RPMI8226 (cell line): ENCODE measurements at regions not wholly inside any gene's neighbourhood (a gene's known extent, or its start where the extent isn't known, plus 50 kb on each side); places are given as distances from the start of the nearest gene placed in this dataset.
"Not testable (repeated sequence)": the region's sequence is repeated elsewhere in the genome, so short reads cannot be mapped to it uniquely, and the experiment has no call there.

Experiments
- DNase-seq: peaks from one replicate; pipeline ENCODE4 v3.0.0-alpha.2; 2015

DNA sequence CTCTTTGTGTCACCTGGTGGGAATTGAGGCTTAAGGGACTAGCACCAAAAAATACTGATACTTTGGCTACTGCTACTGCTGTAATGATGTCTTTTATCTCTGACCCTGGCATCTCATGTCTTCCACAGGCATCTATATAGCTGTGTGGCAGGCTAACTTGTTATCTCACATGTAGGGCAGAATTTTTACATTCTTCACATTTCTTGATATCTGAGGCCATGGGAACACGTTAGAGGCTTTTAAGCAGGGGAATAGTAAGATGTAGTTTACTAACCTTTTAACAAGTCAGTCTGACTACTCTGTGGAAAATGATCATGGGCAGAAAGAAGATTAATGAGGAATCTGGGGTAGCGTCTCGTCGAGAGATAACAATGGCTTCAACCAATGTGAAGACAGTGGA lies 498.4 kb downstream of the PCNX1 start:
- no peak for DNase-seq

DNA sequence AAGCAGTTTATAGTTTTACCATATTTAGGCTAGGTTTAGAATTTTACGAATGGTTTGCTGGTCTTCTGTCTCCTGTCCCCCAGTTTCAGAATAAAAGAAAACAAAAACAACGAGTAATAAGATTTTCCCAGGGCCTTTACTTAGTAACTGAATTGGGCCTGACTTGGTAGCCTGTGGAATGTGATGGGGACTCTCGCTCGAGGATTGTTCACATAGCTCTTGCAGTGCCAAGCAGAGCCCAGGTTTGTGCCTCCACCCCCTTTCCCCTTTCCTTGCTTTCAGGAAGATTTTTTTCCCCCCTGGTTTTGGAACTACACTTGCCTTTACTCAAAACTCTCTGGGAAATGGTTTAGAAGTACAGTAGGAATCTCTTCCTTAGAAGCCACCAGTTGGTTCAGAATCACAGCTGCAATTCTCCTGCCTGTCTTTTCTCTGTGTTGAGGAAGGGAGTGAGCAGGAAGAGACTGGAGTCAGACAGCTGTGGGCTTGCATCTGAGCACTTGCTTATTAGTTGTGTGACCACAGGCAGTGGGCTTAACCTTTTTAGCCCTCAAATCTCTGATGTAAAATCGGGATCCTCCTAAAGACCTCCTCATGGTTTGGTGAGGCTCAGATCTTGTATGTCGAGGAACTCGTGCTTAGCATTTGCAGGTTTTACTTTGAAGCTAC lies 501.2 kb downstream of the PCNX1 start:
- no peak for DNase-seq

DNA sequence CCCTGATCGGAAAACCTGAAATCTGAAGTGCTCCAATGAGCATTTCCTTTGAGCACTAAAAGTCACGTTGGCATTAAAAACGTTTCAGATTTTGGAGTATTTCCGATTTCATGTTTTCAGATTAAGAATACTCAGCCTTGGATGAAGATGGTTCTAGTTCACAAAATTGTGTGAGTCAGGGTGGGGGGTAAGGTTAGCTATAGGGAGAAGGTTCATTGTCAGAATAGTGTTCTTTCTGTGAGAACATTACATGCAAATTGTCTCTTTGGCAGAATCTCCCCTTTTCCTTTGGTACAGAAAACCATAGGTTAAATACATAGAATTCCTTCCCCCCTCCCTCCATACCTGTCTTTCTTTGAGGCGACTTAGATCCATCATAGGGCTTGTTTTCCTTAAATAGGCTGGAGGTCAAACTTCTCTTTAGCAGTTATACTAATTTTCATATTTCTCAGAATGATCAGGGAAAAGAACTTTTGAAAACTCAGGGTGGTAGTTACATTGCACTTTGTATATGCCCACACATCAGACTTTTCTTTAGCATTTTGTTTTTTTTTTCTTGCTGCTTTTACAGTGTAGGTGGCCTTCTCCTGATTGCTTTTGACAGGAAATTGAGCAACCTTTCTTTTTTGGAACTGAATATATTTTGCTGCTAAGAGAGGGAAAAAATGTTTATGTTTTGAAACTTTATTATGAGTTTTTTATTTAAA lies 503.5 kb downstream of the PCNX1 start:
- DNase-seq: no peak

DNA sequence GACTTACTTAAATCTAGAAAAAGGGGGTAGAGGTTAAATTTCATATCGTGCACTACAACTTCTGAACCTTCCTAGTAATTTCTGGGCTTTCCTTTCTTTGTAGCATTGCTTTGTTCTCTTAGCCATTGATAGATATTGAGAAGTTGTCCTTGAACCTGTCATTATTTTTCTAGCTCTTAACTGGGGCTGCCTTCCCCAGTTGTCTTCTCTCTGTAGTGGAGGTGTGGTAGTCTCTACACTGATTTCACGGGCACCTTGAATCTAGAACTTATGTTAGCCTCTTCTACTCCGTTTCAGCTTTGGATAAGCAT lies 504.0 kb downstream of the PCNX1 start:
- no peak for DNase-seq

DNA sequence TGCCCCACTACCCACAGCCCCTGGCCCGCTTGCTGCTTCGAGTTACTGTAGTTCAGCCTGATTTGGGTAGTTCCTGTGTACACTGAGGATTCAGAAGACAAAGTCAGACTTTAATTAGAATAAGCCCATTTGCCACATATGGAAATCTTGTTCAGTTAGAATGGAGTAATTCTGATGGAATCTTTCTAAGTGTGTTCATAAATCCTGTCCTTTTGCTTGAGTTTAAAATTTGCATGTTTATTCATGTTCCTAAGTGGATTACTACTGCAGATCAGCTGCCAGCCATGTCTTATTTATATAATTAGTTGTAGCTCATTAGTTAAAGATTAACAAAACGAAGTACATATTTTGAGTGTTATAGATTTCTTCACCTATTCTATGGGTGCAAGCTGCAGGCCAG lies 504.5 kb downstream of the PCNX1 start:
- DNase-seq: no peak

DNA sequence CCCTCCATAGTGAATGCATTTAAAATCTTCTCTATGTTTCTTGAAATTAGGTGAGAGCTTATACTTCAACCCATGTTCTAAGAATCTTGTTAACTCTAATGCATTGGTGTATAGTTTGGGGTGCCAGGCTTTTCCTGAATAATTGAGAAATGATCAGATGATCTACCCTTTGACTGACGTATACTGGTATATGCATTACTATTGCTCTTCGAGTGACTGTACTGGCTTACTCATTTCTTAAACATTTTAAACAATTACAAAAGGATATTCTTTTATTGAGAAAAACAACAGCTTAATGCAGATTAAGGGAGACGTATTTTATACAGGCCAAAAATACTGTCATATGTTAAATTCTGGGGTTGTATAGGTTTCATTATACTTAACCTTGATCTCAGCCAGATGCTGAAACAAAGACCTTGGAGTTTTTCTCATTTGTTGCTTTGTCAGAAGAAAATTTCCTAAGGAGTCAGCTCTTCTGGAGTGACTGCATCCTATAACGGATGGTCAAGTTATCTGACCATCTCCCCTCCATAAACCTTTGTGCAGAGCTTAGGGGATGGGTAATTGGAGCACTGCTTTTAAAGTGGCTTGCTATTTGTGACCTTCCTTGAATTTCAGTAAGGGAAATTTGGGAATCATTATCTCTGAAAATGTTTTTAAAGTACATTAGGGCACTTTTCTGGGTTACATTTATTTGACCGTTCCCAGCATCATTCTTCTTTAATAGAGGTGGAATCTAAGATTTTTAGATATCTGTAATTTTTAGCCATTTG lies 507.6 kb downstream of the PCNX1 start:
- no peak for DNase-seq

DNA sequence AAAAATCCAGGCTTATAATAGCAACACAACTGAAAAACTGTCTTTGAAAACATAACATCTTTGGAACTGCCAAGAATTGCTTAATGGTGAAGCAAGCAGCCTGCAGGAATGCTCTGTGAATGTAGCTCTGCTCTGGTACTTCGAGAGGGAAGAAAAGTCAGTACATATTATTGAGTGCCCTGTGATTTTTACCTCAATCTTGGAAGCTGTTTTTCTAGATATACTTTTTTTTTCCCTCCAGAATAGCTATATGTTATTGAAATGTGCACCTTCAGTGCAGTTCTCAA lies 508.1 kb downstream of the PCNX1 start:
- DNase-seq: no peak

DNA sequence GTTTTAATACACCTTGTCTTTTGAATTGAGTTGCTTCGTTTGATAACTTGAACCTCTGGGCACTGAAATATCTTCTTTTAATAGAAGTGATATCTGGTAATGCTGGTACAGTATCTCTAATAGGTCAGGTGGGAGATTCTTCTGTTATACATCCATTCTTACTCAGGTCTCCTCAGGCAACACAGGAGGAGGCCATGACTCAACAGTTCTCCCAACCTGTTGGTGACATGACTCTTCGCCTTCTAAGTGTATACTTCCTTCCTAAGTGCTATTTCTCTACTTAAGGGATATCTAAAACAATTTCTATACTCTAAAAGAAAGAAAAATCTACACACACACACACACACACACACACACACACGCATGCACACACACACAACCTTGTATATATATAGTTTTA lies 509.1 kb downstream of the PCNX1 start:
- no peak for DNase-seq

DNA sequence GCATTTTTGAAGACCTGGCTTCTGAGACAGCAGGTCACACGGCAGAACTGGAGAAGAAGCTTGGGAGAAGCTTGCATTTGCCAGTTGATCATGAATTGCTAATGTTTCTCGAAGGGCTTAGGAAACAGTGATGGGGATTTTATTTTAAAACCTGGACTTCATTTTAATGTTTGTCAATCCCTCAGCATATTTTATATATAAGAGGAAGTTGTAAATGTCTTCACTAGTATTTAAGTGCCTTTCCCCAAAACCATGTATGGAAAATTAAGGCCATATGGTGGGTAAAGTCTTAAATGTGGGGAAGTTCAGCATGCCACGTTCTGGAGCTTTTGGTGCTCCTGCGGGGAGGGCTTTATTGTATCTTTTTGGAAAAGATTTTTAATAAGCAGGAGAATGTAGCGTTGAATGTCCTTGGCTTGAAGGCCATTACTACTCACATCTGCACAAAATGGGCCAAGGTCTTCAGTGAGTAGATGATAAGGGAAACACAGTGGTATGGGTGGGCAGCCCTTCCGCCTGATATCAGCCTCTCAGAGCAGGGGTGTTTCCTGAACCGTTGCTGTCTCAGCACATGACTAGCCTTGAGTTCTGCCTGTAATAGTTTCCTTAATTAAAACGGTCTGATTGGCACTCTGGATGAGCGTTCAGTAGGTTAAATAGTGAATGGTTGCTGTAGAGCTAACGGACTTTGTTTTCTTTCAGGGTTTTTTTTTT lies 511.4 kb downstream of the PCNX1 start:
- DNase-seq: no peak

DNA sequence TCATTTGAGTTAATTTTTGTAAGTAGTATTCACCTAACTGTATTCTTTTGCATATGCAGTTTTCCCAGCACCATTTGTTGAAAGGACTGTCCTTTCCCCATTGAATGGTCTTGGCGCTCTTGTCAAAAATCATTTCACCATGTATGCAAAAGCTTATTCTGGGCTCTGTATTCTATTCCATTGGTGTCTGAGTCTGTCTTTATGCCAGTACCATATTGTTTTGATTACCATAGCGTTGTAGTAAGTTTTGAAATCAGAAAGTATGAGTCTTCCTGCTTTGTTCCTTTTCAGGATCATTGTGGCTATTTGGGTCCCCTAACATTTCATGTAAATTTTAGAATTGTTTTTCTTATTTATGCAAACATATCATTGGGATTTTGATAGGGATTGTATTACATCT lies 508.7 kb upstream of the RGS6 start:
- DNase-seq: no peak

DNA sequence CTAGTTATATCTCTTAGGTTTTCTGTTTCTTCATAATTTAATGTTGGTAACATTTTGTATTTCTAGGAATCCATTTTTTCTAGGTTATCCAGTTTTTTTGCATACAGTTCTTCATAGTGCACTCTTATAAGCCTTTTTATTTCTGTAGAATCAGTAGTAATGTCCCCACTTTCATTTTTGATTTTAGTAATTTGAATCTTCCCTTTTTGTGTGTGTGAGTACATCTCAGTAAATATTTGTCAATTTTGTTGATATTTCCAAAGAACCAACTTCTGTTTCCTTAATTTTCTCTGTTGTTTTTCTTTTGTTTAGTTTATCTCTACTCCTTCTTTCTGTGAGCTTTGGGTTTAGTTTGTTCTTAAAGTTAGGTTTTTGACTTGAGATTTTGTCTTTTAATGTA lies 507.3 kb upstream of the RGS6 start:
- DNase-seq: no peak

DNA sequence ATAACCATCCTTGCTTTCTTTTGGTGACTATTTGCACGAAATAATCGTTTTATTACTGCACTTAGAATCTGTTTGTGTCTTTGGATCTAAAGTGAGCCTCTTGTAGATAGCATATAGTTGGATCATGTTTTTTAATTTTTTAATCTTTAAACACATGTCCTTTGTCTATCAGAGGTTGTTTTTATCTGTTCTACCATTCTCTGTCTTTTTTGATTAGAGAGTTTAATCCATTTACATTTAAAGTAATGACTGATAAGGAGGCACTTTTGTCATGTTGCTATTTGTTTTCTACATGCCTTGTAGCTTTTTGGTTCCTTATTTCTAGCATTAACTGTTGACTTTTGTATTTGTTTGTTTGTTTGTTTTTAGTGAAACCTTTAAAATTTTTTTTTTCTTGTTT lies 506.2 kb upstream of the RGS6 start:
- DNase-seq: no peak

DNA sequence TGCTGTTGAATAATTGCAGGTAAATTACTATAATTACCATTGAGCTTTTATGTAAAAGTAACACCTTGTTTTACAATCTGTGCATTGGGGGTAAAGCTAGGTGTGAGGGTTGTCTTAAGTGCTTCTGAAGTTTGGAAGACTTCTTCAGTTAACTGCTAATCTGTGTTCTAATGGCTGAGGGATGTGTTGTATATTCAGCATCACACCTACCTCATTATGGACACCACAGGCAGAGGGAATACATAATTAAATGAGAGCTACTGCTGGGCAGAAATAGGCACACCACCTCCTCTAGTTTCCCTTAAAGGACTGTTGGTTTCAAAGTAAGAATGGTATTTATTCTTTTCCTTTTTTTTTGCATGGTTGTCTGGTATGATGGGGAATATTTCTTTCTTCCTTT lies 502.3 kb upstream of the RGS6 start:
- no peak for DNase-seq

DNA sequence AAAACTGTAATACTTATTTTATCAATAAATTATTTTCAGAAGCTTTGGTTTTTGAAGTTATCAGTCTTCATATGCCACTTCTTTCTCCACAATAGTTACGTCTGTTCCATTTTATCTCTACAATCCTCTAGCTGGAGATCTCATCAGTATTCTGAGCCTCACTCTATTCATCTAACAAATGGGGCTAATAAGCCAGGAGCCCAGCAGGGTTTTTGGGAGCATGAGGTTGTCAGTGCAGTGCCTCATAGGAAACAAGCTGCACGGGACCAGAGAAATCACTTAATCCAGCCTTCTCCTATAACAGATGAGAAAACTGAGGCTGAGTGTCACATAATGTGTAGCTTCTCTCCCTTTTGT lies 501.9 kb upstream of the RGS6 start:
- DNase-seq: no peak

DNA sequence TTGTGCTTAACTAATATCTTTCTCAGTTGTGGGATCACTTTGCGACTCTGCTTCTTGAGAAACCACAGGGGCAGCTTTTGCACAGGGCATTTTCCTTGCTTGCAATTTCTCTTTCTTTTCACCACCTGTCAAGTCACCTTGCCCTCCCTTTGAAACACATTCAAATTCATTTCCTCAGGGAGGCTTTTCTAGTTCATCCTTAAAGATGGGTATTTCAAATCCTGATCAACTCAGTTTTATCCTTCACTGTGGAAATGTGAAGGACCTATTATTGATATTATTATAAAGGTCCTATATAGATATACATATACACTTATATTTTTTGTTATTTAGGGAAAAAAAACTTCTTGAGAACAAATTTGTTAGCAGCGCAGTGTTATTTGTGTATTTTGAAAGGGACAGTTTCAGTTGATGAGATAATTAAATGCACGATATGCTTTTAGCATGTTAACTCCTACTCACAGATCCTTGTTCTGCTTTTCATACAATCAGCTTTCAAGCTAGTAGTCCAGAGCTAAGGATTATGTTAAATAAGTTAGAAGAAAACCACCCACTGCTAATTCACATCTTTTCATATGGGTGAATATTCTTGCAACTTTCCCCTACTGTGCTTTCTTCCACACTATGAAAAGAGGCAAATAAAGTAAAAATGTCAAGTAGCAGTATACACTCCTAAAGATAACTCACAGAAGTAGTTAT lies 501.4 kb upstream of the RGS6 start:
- DNase-seq: no peak

DNA sequence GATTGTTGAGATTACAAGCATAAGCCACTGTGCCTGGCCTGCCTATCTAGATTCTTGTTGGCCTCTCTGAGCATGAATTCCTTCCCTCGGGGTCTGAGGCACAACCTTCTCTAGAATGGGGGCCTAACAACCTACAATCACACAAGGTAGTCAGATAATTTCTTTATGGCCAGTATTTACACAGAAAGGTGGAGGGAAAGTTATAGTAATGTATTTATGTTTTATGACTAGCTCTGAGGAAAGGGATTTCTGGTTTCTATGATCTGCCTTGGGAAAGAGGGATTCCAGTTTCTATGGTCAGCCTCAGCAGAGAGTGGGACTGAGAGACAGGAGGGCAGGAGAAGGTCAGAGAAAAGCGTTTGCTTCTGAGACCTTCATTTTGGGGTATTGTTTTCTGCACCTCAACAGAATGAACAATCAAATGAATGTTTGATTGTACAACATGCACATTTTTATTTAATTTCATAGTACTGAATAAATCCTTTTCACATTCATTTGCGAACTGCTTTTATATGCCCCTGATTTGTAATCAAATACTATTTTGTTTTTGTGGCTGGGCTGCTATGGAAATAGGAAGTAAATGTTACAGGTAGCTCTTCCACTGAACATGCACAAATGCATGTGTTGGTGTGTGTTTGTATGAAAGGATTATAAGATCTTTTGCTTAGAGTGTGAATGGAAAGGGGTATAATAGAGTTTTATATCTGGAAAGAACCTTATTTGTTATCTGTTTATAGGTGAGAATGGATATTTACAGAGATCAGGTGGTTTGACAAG lies 499.7 kb upstream of the RGS6 start:
- DNase-seq: no peak

DNA sequence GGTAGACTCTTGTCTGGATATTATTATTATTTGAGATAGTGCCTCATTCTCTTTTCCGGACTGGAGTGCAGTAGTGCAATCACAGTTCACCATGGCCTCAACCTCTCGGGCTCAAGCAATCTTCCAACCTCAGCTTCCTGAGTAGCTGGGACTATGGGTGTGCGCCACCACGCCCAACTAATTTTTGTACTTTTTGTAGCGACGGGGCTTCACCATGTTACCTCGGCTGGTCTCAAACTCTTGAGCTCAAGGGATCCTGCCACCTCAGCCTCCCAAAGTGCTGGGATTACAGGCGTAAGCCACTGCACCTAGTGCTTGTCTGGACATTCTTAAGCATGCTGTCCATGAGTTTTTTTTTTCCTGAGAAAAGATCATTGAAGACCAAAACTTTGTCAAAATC lies 498.9 kb upstream of the RGS6 start:
- DNase-seq: no peak

DNA sequence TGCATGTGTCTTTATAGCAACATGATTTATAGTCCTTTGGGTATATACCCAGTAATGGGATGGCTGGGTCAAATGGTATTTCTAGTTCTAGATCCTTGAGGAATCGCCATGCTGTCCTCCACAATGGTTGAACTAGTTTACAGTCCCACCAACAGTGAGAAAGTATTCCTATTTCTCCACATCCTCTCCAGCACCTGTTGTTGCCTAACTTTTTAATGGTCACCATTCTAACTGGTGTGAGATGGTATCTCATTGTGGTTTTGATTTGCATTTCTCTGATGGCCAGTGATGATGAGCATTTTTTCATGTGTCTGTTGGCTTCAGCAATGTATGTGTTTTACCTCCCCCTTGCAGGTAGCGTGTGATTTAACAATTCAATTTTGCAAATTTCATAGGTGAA lies 496.6 kb upstream of the RGS6 start:
- not testable (repeated sequence) for DNase-seq

DNA sequence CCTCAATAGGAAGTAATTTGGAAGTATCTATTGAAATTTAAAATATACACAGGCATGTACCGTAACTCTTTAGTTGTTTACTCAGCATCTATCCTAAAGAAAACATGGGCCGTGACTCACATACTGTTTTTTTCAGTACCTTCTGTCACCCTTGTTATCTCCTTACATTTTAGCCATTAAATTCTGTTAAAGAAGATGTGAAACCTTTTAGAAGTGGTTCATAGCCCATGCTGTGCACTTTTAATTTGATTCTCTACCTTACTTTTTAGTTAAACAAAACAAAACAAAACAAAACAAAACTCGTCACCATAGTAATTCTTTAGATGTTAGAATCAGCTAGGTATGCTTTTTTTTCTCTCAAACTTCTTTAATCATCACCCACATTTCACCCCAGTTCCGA lies 494.4 kb upstream of the RGS6 start:
- no peak for DNase-seq

DNA sequence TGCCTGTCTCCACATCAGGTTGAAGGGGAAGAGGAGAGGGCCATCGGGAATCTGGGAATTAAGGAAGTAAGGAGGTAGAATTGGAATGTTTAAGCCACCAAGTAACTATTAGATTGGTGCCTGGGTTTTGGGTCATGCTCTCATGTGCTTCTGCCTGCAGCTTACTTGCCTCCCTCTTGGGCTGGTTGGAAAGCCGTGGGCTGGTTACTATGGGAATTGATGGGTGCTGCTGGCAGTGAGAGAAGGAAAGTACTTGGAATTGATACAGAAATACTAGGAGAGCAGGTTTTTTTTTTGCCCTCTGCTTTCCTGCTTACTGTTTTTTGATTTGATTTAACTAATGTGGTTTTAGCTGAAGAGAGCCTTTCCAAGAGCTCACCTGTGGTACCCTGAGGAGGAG lies 493.5 kb upstream of the RGS6 start:
- DNase-seq: no peak

DNA sequence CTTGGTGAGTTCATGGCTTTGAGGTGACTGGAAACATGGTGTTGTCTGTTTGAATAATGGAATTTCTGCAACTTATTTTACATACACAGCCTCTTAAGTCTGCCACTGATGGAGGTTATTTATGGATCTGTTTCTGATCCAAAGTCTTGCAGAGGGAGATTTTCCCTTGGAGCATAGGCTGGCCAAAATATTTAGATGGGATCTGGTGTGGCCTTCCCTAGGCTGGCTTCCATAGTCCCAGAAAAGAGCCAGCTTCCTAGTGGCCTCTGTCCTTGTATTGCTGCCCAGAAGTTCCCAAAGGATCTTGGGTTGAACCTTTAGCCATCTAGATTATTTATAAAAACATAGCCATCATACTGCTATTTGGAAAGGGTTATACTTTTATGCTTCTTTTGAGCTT lies 491.1 kb upstream of the RGS6 start:
- DNase-seq: no peak

DNA sequence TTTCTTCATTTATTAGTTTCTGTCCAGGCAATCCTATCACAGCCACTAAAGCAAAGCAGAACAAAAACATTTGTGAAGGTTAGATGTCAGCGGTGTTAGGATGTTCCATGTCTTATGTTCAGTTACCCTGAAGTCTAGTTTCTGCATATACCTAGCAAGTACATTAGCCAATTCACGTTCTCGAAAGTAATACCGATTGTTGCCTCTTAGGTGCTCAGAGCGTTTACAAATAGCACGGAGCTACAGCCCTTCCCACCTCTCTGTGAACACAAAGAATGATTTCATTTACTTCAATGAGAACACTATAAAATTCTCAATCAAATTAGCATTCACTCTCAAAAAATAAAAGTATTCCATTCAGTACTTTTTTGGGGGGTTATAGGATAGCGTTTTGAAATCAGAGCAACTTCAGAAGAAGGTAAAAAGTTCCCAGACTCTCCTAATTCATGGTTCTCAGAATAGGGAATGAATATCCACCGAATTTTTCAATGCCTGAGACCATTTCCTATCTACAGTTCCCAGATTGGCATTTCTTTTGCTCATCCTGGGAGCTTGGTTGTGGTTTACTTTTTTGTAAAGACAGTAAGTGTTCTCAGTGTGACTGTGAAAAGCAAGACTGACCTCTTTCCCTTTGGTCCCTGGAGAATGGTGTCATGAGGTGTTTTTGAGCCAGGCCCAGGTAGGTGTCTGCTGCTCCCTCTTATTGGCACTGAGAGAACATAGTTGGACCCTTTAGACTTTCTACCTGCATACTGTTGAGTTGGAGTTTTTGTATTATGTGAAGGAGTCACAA lies 488.0 kb upstream of the RGS6 start:
- DNase-seq: no peak
